GM12878 (cell line): ENCODE measurements at regions not wholly inside any gene's neighbourhood (a gene's known extent, or its start where the extent isn't known, plus 50 kb on each side); places are given as distances from the start of the nearest gene placed in this dataset.

ENCODE experiments used
- ATAC-seq: fragments of 200-7000 bp; cut with Tn5 transposase; 3 replicates; pipeline ENCODE4 v1.9.1; 2020; ENCODE audit warnings: mild to moderate bottlenecking, moderate library complexity
- BruUV-seq: library from RNA; stranded (reverse); fragments of 400-500 nt; replicated peaks from 2 replicates; lab custom pipeline; 2021; lab: Mats Ljungman, UMichigan
- CTCF ChIA-PET: fragments of 300-600 bp; sonication (Branson Sonifier 250); formaldehyde crosslinking; extraction: SDS; loops from one replicate; lab custom pipeline; 2021; ENCODE audit warnings: inconsistent platforms; lab: Yijun Ruan, JAX
- POLR2A ChIA-PET: fragments of 350-600 bp; formaldehyde crosslinking; extraction: SDS; loops from one replicate; lab custom pipeline; 2021; ENCODE audit warnings: inconsistent platforms; lab: Charles Lee
- RAD21 ChIA-PET: fragments of 300-600 bp; sonication (Branson Sonifier 250); formaldehyde crosslinking; loops from one replicate; lab custom pipeline; 2023; ENCODE audit warnings: antibody characterized with exemption; ENCODE audit not compliant: unreplicated experiment; lab: Charles Lee
- SMC1A ChIA-PET: fragments of 300-600 bp; sonication (Branson Sonifier 250); formaldehyde crosslinking; loops from one replicate; lab custom pipeline; 2023; ENCODE audit not compliant: unreplicated experiment, uncharacterized antibody; lab: Charles Lee
- DNase-seq: peaks from one replicate; pipeline ENCODE4 v3.0.0-alpha.2; 2011; ENCODE audit warnings: low read depth, low spot score
- FAIRE-seq: peaks from 3 replicates; lab custom pipeline; 2011; peaks lifted over from hg19 to GRCh38; lab: Jason Lieb, UNC
- H2AFZ ChIP-seq: 2 replicates; pipeline ENCODE4 v1.6.0; 2011; ENCODE audit warnings: low read depth, low read length, control low read depth; ENCODE audit not compliant: control insufficient read depth
- H3K27ac ChIP-seq: 2 replicates; pipeline ENCODE4 v1.5.1; 2011; ENCODE audit warnings: control low read depth; ENCODE audit not compliant: control insufficient read depth, insufficient read depth
- H3K27me3 ChIP-seq, 2 experiments: replicated peaks in 1 of 2; 2 replicates each; pipeline versions ENCODE4 v1.6.0 to v1.6.1; 2011; ENCODE audit warnings: low read length in 1 of 2; ENCODE audit not compliant: control insufficient read depth in 2 of 2, insufficient read depth in 2 of 2
- H3K36me3 ChIP-seq, 2 experiments: 2 replicates each; pipeline ENCODE4 v1.5.1; 2011; ENCODE audit warnings: low read length in 1 of 2; ENCODE audit not compliant: control insufficient read depth in 2 of 2, insufficient read depth in 2 of 2
- H3K4me1 ChIP-seq: 2 replicates; pipeline ENCODE4 v1.6.1; 2011; ENCODE audit warnings: mild to moderate bottlenecking, low read length, moderate library complexity, mixed read lengths; ENCODE audit not compliant: control insufficient read depth, insufficient read depth
- H3K4me2 ChIP-seq: 2 replicates; pipeline ENCODE4 v1.6.0; 2011; ENCODE audit warnings: control low read depth; ENCODE audit not compliant: control insufficient read depth, insufficient read depth
- H3K4me3 ChIP-seq: fragments of 200-600 bp; sonication (generic); 2 replicates; pipeline ENCODE4 v1.5.1; 2016
- H3K79me2 ChIP-seq: 2 replicates; pipeline ENCODE4 v1.6.0; 2011; ENCODE audit warnings: low read length; ENCODE audit not compliant: control insufficient read depth, insufficient read depth
- H3K9ac ChIP-seq: 2 replicates; pipeline ENCODE4 v1.8.0; 2011; ENCODE audit warnings: low read length, control low read depth, mixed read lengths; ENCODE audit not compliant: control insufficient read depth, insufficient read depth
- H3K9me3 ChIP-seq: replicated peaks from 3 replicates; pipeline ENCODE4 v1.5.1; 2011; ENCODE audit warnings: mild to moderate bottlenecking, low read length; ENCODE audit not compliant: control insufficient read depth, insufficient read depth
- H4K20me1 ChIP-seq: 2 replicates; pipeline ENCODE4 v1.6.0; 2011; ENCODE audit not compliant: control insufficient read depth, insufficient read depth
- CREM ChIP-seq: IDR thresholded peaks from 2 replicates; pipeline ENCODE4 v1.6.1; 2014; ENCODE audit warnings: antibody characterized with exemption, low read depth
- ESRRA ChIP-seq: IDR thresholded peaks from 2 replicates; pipeline ENCODE4 v1.6.1; 2012; ENCODE audit warnings: mild to moderate bottlenecking, low read length, improper control_type of control experiment
- NFYB ChIP-seq: IDR thresholded peaks from 2 replicates; pipeline ENCODE4 v1.6.1; 2011; ENCODE audit warnings: low read depth, mild to moderate bottlenecking, low read length, improper control_type of control experiment, moderate library complexity; ENCODE audit not compliant: insufficient read depth
- POLR2AphosphoS2 ChIP-seq: IDR thresholded peaks from 2 replicates; pipeline ENCODE4 v1.6.1; 2011; ENCODE audit warnings: low read depth, mild to moderate bottlenecking, low read length, improper control_type of control experiment, moderate library complexity
- RBBP5 ChIP-seq: fragments of 200-600 bp; sonication (generic); conservative IDR thresholded peaks from 2 replicates; pipeline ENCODE4 v1.6.1; 2016
- SMAD1 ChIP-seq: fragments of 450-650 bp; IDR thresholded peaks from 2 replicates; pipeline ENCODE4 v1.6.1; 2018; ENCODE audit warnings: mild to moderate bottlenecking, low read depth; ENCODE audit not compliant: partially characterized antibody
- SREBF1 ChIP-seq: IDR thresholded peaks from 2 replicates; pipeline ENCODE4 v1.6.1; 2012; ENCODE audit warnings: mild to moderate bottlenecking, low read length
- WGBS: methylation state at CpG from one replicate; pipeline ENCODE4 v1.1.6; 2016; ENCODE audit warnings: low lambda C conversion rate; ENCODE audit not compliant: insufficient replicate concordance, insufficient coverage; ENCODE audit errors: missing lambda C conversion rate; 5-methylcytosine and 5-hydroxymethylcytosine counted together
- in situ Hi-C: fragments of 300-500 bp; cut with MboI; formaldehyde crosslinking; loops from 9 replicates; pipeline ENCODE4 v1.14.3; 2018; ENCODE audit warnings: mixed read lengths
- intact Hi-C: fragments of 100-400 bp; cut with micrococcal nuclease; formaldehyde crosslinking; loops from one replicate; pipeline ENCODE4 v1.14.2; 2022; ENCODE audit not compliant: unreplicated experiment
- TF ChIP-seq, protein P1 (sequence below): IDR thresholded peaks from 2 replicates; pipeline ENCODE4 v1.6.1; 2012; ENCODE audit warnings: low read depth, low read length, improper control_type of control experiment
- TF ChIP-seq, protein P2 (sequence below): fragments of 450-650 bp; IDR thresholded peaks from 2 replicates; pipeline ENCODE4 v1.6.1; 2017; ENCODE audit warnings: mild to moderate bottlenecking, low read depth, inconsistent platforms; ENCODE audit not compliant: poor library complexity, severe bottlenecking
- TF ChIP-seq, protein P3 (sequence below): IDR thresholded peaks from 2 replicates; pipeline ENCODE4 v1.6.1; 2011; ENCODE audit warnings: low read depth, low read length, improper control_type of control experiment, borderline replicate concordance

DNA sequence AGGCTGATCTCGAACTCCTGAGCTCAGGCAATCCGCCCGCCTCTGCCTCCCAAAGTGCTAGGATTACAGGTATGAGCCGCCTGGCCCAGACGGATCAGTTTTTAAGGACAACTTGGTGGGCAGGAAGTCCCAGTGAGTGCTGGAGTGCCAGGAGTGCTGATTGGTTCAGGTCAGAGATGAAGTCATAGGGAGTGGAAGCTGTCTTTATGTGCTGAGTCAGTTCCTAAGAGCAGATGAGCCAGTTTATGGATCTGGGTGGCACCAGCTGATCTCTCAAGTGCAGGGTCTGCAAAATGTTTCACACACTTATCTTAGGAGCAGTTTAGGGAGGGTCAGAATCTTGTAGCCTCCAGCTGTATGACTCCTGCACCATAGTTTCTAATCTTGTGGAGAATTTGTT is 292.1 kb upstream of the ELAVL2 start:
- Histone ChIP-seq H3K36me3 (no peaks in the 10 kb centered on the region), H3K9ac (no peak overlapping the region), H3K4me3 (no peak overlapping the region), H4K20me1 (no peaks in the 10 kb centered on the region)
- peak; percentile 43 for ATAC-seq
- ChIA-PET POLR2A (no interaction called here), CTCF (no interaction called here), SMC1A (interaction anchor here (0.6 to 3.1 kb wide), 4 partner anchors 8 to 496 kb away, joined by 3 to 14 read pairs (median 3); no protein-coding TSS in a partner anchor)
- in situ Hi-C loops, result no loop called here
- TF ChIP-seq NFYB, result no peak
- no peak for TF ChIP-seq POLR2AphosphoS2
- TF ChIP-seq SREBF1, result no peak
- TF ChIP-seq, protein P1, sequence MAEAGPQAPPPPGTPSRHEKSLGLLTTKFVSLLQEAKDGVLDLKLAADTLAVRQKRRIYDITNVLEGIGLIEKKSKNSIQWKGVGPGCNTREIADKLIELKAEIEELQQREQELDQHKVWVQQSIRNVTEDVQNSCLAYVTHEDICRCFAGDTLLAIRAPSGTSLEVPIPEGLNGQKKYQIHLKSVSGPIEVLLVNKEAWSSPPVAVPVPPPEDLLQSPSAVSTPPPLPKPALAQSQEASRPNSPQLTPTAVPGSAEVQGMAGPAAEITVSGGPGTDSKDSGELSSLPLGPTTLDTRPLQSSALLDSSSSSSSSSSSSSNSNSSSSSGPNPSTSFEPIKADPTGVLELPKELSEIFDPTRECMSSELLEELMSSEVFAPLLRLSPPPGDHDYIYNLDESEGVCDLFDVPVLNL, result no peak
- no peak for TF ChIP-seq CREM
- TF ChIP-seq RBBP5, result no peak
- TF ChIP-seq SMAD1, result no peak
- no peak for TF ChIP-seq ESRRA
- TF ChIP-seq, protein P2, sequence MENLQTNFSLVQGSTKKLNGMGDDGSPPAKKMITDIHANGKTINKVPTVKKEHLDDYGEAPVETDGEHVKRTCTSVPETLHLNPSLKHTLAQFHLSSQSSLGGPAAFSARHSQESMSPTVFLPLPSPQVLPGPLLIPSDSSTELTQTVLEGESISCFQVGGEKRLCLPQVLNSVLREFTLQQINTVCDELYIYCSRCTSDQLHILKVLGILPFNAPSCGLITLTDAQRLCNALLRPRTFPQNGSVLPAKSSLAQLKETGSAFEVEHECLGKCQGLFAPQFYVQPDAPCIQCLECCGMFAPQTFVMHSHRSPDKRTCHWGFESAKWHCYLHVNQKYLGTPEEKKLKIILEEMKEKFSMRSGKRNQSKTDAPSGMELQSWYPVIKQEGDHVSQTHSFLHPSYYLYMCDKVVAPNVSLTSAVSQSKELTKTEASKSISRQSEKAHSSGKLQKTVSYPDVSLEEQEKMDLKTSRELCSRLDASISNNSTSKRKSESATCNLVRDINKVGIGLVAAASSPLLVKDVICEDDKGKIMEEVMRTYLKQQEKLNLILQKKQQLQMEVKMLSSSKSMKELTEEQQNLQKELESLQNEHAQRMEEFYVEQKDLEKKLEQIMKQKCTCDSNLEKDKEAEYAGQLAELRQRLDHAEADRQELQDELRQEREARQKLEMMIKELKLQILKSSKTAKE, result no peak
- TF ChIP-seq, protein P3, sequence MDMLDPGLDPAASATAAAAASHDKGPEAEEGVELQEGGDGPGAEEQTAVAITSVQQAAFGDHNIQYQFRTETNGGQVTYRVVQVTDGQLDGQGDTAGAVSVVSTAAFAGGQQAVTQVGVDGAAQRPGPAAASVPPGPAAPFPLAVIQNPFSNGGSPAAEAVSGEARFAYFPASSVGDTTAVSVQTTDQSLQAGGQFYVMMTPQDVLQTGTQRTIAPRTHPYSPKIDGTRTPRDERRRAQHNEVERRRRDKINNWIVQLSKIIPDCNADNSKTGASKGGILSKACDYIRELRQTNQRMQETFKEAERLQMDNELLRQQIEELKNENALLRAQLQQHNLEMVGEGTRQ, result no peak
- TF ChIP-seq, all 136 proteins: peak for 0
- no TSS peak for BruUV-seq
- Histone ChIP-seq H2AFZ (no peak overlapping the region), H3K4me1 (no peaks in the 10 kb centered on the region), H3K27ac (no peak overlapping the region), H3K79me2 (no peaks in the 10 kb centered on the region), H3K27me3 (no peaks in the 10 kb centered on the region), H3K4me2 (no peak overlapping the region), H3K9me3 (no peaks in the 10 kb centered on the region)
- FAIRE-seq (no peak), DNase-seq (no peak)
- WGBS, result 42% methylated on average over 5 of the region's 5 CpGs
- intact Hi-C loops, result no loop called here
- RAD21 ChIA-PET, result no interaction called here
